Lung (tissue), 11 donors: ENCODE measurements at regions not wholly inside any gene's neighbourhood (a gene's known extent, or its start where the extent isn't known, plus 50 kb on each side); places are given as distances from the start of the nearest gene placed in this dataset.
A peak's percentile ranks its signal among the peaks of the same experiment; 100 is the strongest.

Experiments used
- ATAC-seq: fragments of 200-7000 bp; cut with Tn5 transposase; one replicate; pipeline ENCODE4 v1.9.1; 2020; ENCODE audit warnings: moderate number of reproducible peaks; ENCODE audit not compliant: insufficient read depth, low FRiP score
- DNase-seq, 3 donors: peaks; one replicate each; pipeline ENCODE4 v3.0.0-alpha.2; 2013 to 2017
- H3K27ac ChIP-seq, 2 donors: one replicate each; pipeline ENCODE4 v1.5.1; 2013; ENCODE audit warnings: mild to moderate bottlenecking in 2 of 2, moderate library complexity in 2 of 2, control low read depth in 1 of 2, inconsistent platforms in 1 of 2, low read depth in 1 of 2, low read length in 1 of 2
- H3K27me3 ChIP-seq, 3 donors: one replicate each; pipeline ENCODE4 v1.5.1; 2013; ENCODE audit warnings: low read length in 2 of 3; ENCODE audit not compliant: control insufficient read depth in 3 of 3, insufficient read depth in 3 of 3
- H3K36me3 ChIP-seq, 4 donors: one replicate each; pipeline ENCODE4 v1.5.1; 2013; ENCODE audit warnings: low read length in 4 of 4, mild to moderate bottlenecking in 1 of 4, moderate library complexity in 1 of 4; ENCODE audit not compliant: control insufficient read depth in 4 of 4, insufficient read depth in 4 of 4
- H3K4me1 ChIP-seq, 5 donors: one replicate each; pipeline ENCODE4 v1.5.1; 2013; ENCODE audit warnings: low read length in 5 of 5, mild to moderate bottlenecking in 2 of 5, moderate library complexity in 1 of 5; ENCODE audit not compliant: control insufficient read depth in 5 of 5, insufficient read depth in 5 of 5
- H3K4me3 ChIP-seq: one replicate; pipeline ENCODE4 v1.5.1; 2013; ENCODE audit warnings: mild to moderate bottlenecking, control low read depth, moderate library complexity
- H3K9ac ChIP-seq, 2 donors: one replicate each; pipeline ENCODE4 v1.5.1; 2013; ENCODE audit warnings: low read length in 2 of 2, control low read depth in 1 of 2; ENCODE audit not compliant: insufficient read depth in 1 of 2
- H3K9me3 ChIP-seq, 4 donors: one replicate each; pipeline ENCODE4 v1.5.1; 2013; ENCODE audit warnings: low read length in 3 of 4, mild to moderate bottlenecking in 1 of 4, moderate library complexity in 1 of 4; ENCODE audit not compliant: control insufficient read depth in 4 of 4, insufficient read depth in 3 of 4
- WGBS, 2 donors: extraction: QIAGEN DNeasy Blood & Tissue Kit; methylation state at CpG; one replicate each; pipeline ENCODE4 v1.1.7; 2013; 5-methylcytosine and 5-hydroxymethylcytosine counted together
- TF ChIP-seq, protein P1 (sequence below): IDR thresholded peaks from 2 replicates; pipeline ENCODE4 v1.5.1; 2012; ENCODE audit warnings: mild to moderate bottlenecking; ENCODE audit errors: control extremely low read depth, extremely low read depth
- donor health status: control.
- donor health status: control.
- donor health status: Bipolar disorder and iron deficiency.
- donor health status: healthy.
- donor health status: DM: yes; HTN: yes; CAD: no.

DNA sequence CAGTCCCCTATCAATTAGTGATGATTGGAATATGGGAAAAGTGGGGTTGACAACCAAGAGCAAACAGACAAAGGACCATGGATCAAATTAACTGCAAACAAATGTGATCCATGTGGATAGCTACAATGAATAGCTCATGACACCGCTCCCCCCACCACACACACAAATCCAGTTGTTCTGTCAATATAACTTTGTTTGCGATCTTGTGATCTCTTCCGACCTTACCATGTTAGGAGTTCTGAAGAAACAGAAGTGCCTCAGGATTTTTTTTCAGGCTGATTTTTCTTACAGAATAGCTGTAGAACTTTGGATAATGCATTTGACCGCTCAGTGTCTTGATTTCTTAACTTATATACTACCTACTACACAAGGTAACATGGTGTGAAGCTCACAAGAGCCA is 116.6 kb downstream of the SH2D1A start:
- Histone ChIP-seq H3K9me3 (peaks cover 0 to 1% (median 0%) of the 10 kb centered on the region in 4 donors), H3K4me1 (no peaks in the 10 kb centered on the region), H3K27me3 (peaks cover 0 to 3% (median 0%) of the 10 kb centered on the region in 3 donors), H3K27ac (no peak overlapping the region), H3K9ac (no peak overlapping the region), H3K4me3 (no peak overlapping the region), H3K36me3 (no peaks in the 10 kb centered on the region)
- 77 to 90% methylated on average over 4 of the region's 4 CpGs for WGBS, 2 donors
- ATAC-seq (no peak), DNase-seq (peak in 1 of 3 donors; percentile 1)
- TF ChIP-seq, protein P1, sequence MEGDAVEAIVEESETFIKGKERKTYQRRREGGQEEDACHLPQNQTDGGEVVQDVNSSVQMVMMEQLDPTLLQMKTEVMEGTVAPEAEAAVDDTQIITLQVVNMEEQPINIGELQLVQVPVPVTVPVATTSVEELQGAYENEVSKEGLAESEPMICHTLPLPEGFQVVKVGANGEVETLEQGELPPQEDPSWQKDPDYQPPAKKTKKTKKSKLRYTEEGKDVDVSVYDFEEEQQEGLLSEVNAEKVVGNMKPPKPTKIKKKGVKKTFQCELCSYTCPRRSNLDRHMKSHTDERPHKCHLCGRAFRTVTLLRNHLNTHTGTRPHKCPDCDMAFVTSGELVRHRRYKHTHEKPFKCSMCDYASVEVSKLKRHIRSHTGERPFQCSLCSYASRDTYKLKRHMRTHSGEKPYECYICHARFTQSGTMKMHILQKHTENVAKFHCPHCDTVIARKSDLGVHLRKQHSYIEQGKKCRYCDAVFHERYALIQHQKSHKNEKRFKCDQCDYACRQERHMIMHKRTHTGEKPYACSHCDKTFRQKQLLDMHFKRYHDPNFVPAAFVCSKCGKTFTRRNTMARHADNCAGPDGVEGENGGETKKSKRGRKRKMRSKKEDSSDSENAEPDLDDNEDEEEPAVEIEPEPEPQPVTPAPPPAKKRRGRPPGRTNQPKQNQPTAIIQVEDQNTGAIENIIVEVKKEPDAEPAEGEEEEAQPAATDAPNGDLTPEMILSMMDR, result no peak

DNA sequence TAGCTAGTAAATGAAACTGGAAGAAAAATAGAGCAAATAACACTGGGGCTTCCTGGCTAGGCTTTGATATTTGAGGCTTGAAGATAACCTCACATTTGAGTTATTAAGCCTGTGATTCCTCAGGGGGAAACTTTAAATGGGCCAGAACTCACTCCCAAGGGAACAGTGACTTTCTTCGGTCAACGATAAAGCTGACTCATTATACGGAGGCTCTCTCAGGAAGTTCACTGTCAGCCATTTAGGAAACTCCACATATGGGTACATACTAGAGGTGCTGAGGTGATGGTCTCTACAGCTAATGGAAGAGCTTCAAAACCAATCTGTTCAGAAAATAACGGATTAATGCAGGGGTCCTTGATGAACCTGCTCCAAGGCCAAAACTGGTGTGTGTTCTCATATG is 120.8 kb downstream of the SH2D1A start:
- Histone ChIP-seq H3K9ac (no peak overlapping the region), H3K27me3 (no peaks in the 10 kb centered on the region), H3K36me3 (no peaks in the 10 kb centered on the region), H3K27ac (no peak overlapping the region), H3K9me3 (no peaks in the 10 kb centered on the region), H3K4me3 (no peak overlapping the region), H3K4me1 (no peaks in the 10 kb centered on the region)
- ATAC-seq (no peak), DNase-seq (no peak)
- TF ChIP-seq, protein P1, result no peak
- 73 to 85% methylated on average over 4 of the region's 4 CpGs for WGBS, 2 donors

DNA sequence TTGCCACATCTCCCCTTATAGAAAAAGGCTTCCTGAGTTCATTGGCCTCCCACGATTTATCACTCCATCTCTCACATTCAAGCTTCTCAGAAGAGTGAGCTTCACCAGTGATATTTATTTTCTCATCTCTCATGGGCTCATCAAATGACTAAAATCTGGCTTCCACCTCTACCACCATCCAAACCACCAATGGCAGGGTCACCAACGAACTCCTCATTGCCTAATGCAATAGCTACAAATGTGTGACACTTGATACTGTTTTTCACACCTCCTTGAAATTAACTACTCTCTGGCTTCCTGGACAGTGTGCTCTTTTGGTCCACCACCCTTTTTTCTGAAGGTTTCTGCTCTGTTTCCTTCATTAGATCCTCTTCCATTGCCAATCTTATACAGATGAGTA is 129.0 kb downstream of the SH2D1A start:
- H3K9me3 ChIP-seq, result no peaks in the 10 kb centered on the region
- ATAC-seq (no peak), DNase-seq (no peak)
- 53 to 60% methylated on average over 2 of the region's 2 CpGs for whole genome bisulfite sequencing, 2 donors
- no peak overlapping the region for H3K9ac ChIP-seq
- H3K4me1 ChIP-seq, result peaks cover 0 to 3% (median 0%) of the 10 kb centered on the region in 5 donors
- H3K4me3 ChIP-seq, result no peak overlapping the region
- no peaks in the 10 kb centered on the region for H3K36me3 ChIP-seq
- H3K27ac ChIP-seq, result no peak overlapping the region
- peaks cover 0 to 5% (median 4%) of the 10 kb centered on the region in 3 donors for H3K27me3 ChIP-seq
- TF ChIP-seq, protein P1, result no peak

DNA sequence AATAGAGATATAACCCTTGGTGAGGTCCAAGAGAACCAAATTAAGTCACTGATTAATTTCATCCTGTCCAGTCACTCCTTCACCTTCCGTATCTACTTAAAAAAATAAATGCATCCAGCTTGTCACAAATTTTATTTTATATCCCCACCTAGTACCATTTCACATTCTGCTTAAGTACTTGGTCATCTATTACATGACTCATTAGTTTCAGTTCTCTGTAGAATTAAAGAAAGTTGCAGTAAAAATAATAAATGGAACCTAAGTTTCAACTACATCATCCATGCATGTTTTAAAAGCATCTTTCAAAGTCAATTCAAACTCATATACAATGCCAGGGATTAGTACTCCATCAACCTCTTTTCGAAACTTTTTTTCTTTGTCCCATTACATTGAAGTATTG is 130.2 kb downstream of the SH2D1A start:
- Histone ChIP-seq H3K36me3 (no peaks in the 10 kb centered on the region), H3K9me3 (no peaks in the 10 kb centered on the region), H3K27me3 (peaks cover 0 to 8% (median 5%) of the 10 kb centered on the region in 3 donors), H3K4me1 (peaks cover 0 to 3% (median 0%) of the 10 kb centered on the region in 5 donors), H3K9ac (no peak overlapping the region), H3K4me3 (no peak overlapping the region), H3K27ac (no peak overlapping the region)
- DNase-seq (no peak), ATAC-seq (no peak)
- TF ChIP-seq, protein P1, result no peak
- WGBS, 2 donors, result 78 to 92% methylated on average over 2 of the region's 2 CpGs
